H1 (cell line): ENCODE measurements at regions not wholly inside any gene's neighbourhood (a gene's known extent, or its start where the extent isn't known, plus 50 kb on each side); places are given as distances from the start of the nearest gene placed in this dataset.
"Not testable (repeated sequence)": the region's sequence is repeated elsewhere in the genome, so short reads cannot be mapped to it uniquely, and the experiment has no call there.

Experiments
- CTCF ChIA-PET: fragments of 300-600 bp; sonication (Branson Sonifier 250); formaldehyde crosslinking; loops from one replicate; lab custom pipeline; 2021; ENCODE audit not compliant: partially characterized antibody; lab: Charles Lee
- POLR2A ChIA-PET: fragments of 300-600 bp; sonication (Branson Sonifier 250); formaldehyde crosslinking; loops from one replicate; lab custom pipeline; 2021; ENCODE audit warnings: inconsistent platforms; ENCODE audit not compliant: partially characterized antibody; lab: Charles Lee
- DNase-seq, 2 experiments: peaks; one replicate each; pipeline versions ENCODE4 v3.0.0 to v3.0.0-alpha.2; 2010 to 2022; ENCODE audit warnings: low spot score in 2 of 2, low read depth in 1 of 2, mixed read lengths in 1 of 2
- FAIRE-seq: peaks from 2 replicates; lab custom pipeline; 2011; peaks lifted over from hg19 to GRCh38; lab: Jason Lieb, UNC
- H2AFZ ChIP-seq: 2 replicates; pipeline ENCODE4 v1.8.1; 2012; ENCODE audit warnings: low read length, inconsistent platforms
- H2AK5ac ChIP-seq: 2 replicates; pipeline ENCODE4 v1.6.1; 2013; ENCODE audit warnings: low read depth, low read length
- H2BK120ac ChIP-seq: replicated peaks from 2 replicates; pipeline ENCODE3; 2013; ENCODE audit warnings: low read depth, low read length, inconsistent platforms
- H2BK12ac ChIP-seq: 2 replicates; pipeline ENCODE4 v1.6.1; 2013; ENCODE audit warnings: low read depth, low read length
- H2BK15ac ChIP-seq: 2 replicates; pipeline ENCODE4 v1.6.1; 2013; ENCODE audit warnings: low read length
- H2BK20ac ChIP-seq: 2 replicates; pipeline ENCODE4 v1.6.1; 2013; ENCODE audit warnings: low read length
- H2BK5ac ChIP-seq: 2 replicates; pipeline ENCODE4 v1.6.1; 2013; ENCODE audit warnings: low read depth, low read length
- H3K14ac ChIP-seq: 2 replicates; pipeline ENCODE4 v1.6.1; 2013; ENCODE audit warnings: inconsistent platforms; ENCODE audit not compliant: insufficient read length
- H3K18ac ChIP-seq: 2 replicates; pipeline ENCODE4 v1.6.1; 2013; ENCODE audit warnings: low read length; ENCODE audit errors: extremely low read depth
- H3K23ac ChIP-seq: 2 replicates; pipeline ENCODE4 v1.6.1; 2013; ENCODE audit warnings: inconsistent platforms; ENCODE audit not compliant: insufficient read length
- H3K23me2 ChIP-seq: 2 replicates; pipeline ENCODE4 v1.6.1; 2013; ENCODE audit warnings: low read depth, low read length
- H3K27ac ChIP-seq: 2 replicates; pipeline ENCODE4 v1.6.1; 2011; ENCODE audit warnings: low read depth, low read length, inconsistent platforms
- H3K27me3 ChIP-seq, 4 experiments: replicated peaks in 1 of 4; 1 replicate in 1 of 4; 2 replicates in 3 of 4; pipeline versions ENCODE4 v1.6.1 to v1.8.1; 2011 to 2013; ENCODE audit warnings: low read length in 3 of 4, mild to moderate bottlenecking in 3 of 4, inconsistent platforms in 2 of 4, mixed read lengths in 2 of 4, moderate library complexity in 1 of 4; ENCODE audit not compliant: control insufficient read depth in 3 of 4, insufficient read depth in 3 of 4; ENCODE audit errors: extremely low read depth in 1 of 4
- H3K36me3 ChIP-seq, 4 experiments: 2 replicates each; pipeline versions ENCODE4 v1.6.1 to v1.8.1; 2011 to 2013; ENCODE audit warnings: mild to moderate bottlenecking in 4 of 4, low read length in 3 of 4, moderate library complexity in 2 of 4, control low read depth in 1 of 4, inconsistent platforms in 1 of 4; ENCODE audit not compliant: insufficient read depth in 4 of 4, control insufficient read depth in 2 of 4
- H3K4ac ChIP-seq: replicated peaks from 2 replicates; pipeline ENCODE3; 2013; ENCODE audit warnings: low read length, low read depth, mixed read lengths, inconsistent platforms; ENCODE audit not compliant: insufficient read length
- H3K4me1 ChIP-seq, 4 experiments: replicated peaks in 1 of 4; 1 replicate in 1 of 4; 2 replicates in 3 of 4; pipeline versions ENCODE4 v1.6.1 to v1.8.1; 2011 to 2013; ENCODE audit warnings: low read length in 3 of 4, inconsistent platforms in 2 of 4, mixed read lengths in 1 of 4; ENCODE audit not compliant: insufficient read depth in 4 of 4, control insufficient read depth in 3 of 4
- H3K4me2 ChIP-seq, 2 experiments: 2 replicates each; pipeline versions ENCODE4 v1.6.1 to v1.8.1; 2011 to 2013; ENCODE audit warnings: low read depth in 2 of 2, low read length in 2 of 2, control low read depth in 1 of 2, inconsistent platforms in 1 of 2, mild to moderate bottlenecking in 1 of 2; ENCODE audit not compliant: insufficient read depth in 1 of 2
- H3K4me3 ChIP-seq, 4 experiments: fragments of 200-600, 300-600 bp in 1 of 4; sonication (generic), shearing (Covaris generic), sonication (Bioruptor Twin) in 1 of 4; 2 replicates each; pipeline versions ENCODE4 v1.5.1 to v1.8.1; 2011 to 2016; ENCODE audit warnings: low read length in 4 of 4, low read depth in 3 of 4, control low read depth in 2 of 4, inconsistent platforms in 2 of 4, mild to moderate bottlenecking in 2 of 4, mixed read lengths in 1 of 4, moderate library complexity in 1 of 4; ENCODE audit not compliant: insufficient read depth in 2 of 4; ENCODE audit errors: extremely low read depth in 1 of 4
- H3K56ac ChIP-seq: replicated peaks from 2 replicates; pipeline ENCODE3; 2013; ENCODE audit warnings: low read depth, mild to moderate bottlenecking, mixed read lengths, low read length, inconsistent platforms; ENCODE audit not compliant: insufficient read length
- H3K79me1 ChIP-seq: 2 replicates; pipeline ENCODE4 v1.6.1; 2013; ENCODE audit warnings: low read depth, low read length, control low read depth
- H3K79me2 ChIP-seq, 2 experiments: 2 replicates each; pipeline versions ENCODE4 v1.6.1 to v1.8.1; 2012 to 2013; ENCODE audit warnings: low read length in 2 of 2, mild to moderate bottlenecking in 2 of 2, inconsistent platforms in 1 of 2; ENCODE audit not compliant: insufficient read depth in 2 of 2, control insufficient read depth in 1 of 2
- H3K9ac ChIP-seq, 4 experiments: replicated peaks in 1 of 4; 1 replicate in 1 of 4; 2 replicates in 3 of 4; pipeline versions ENCODE4 v1.6.1 to v1.8.1; 2011 to 2013; ENCODE audit warnings: low read depth in 3 of 4, low read length in 3 of 4, control low read depth in 2 of 4, mild to moderate bottlenecking in 2 of 4, moderate library complexity in 2 of 4, inconsistent platforms in 1 of 4; ENCODE audit errors: extremely low read depth in 1 of 4
- H3K9me3 ChIP-seq, 2 experiments: 2 replicates each; pipeline versions ENCODE4 v1.6.1 to v1.8.1; 2012 to 2013; ENCODE audit warnings: mild to moderate bottlenecking in 2 of 2, moderate library complexity in 2 of 2, control low read depth in 1 of 2, inconsistent platforms in 1 of 2, low read depth in 1 of 2, low read length in 1 of 2, mixed read lengths in 1 of 2; ENCODE audit not compliant: insufficient read depth in 2 of 2
- H4K20me1 ChIP-seq, 2 experiments: replicated peaks in 1 of 2; 2 replicates each; pipeline versions ENCODE3 to v1.8.1; 2011 to 2013; ENCODE audit warnings: inconsistent platforms in 2 of 2, low read length in 2 of 2, mild to moderate bottlenecking in 1 of 2; ENCODE audit not compliant: insufficient read depth in 2 of 2, control insufficient read depth in 1 of 2
- H4K5ac ChIP-seq: 2 replicates; pipeline ENCODE4 v1.6.1; 2013; ENCODE audit warnings: low read length, low read depth, mixed read lengths, inconsistent platforms; ENCODE audit not compliant: insufficient read length
- H4K8ac ChIP-seq: 2 replicates; pipeline ENCODE4 v1.8.0; 2013; ENCODE audit warnings: mild to moderate bottlenecking, moderate library complexity, low read length, inconsistent platforms; ENCODE audit not compliant: insufficient read depth; ENCODE audit errors: extremely low read depth
- H4K91ac ChIP-seq: replicated peaks from 2 replicates; pipeline ENCODE3; 2013; ENCODE audit warnings: low read length, mixed read lengths, inconsistent platforms; ENCODE audit not compliant: insufficient read length
- WGBS, 2 experiments: shearing (Covaris generic) in 1 of 2; methylation state at CpG; one replicate each; pipeline versions ENCODE4 v1.1.6 to v1.1.7; 2013 to 2015; ENCODE audit warnings: low lambda C conversion rate in 2 of 2, mixed read lengths in 2 of 2, inconsistent platforms in 1 of 2, low coverage in 1 of 2, missing lambda C conversion rate in 1 of 2; ENCODE audit not compliant: insufficient replicate concordance in 2 of 2, insufficient coverage in 1 of 2, insufficient read length in 1 of 2; ENCODE audit errors: extremely low coverage in 1 of 2, missing lambda C conversion rate in 1 of 2; 5-methylcytosine and 5-hydroxymethylcytosine counted together

- FAIRE-seq, H2AFZ ChIP-seq, H3K4me1 ChIP-seq, H3K36me3 ChIP-seq, H3K56ac ChIP-seq, CTCF ChIA-PET, H3K4me2 ChIP-seq, H3K4ac ChIP-seq, H3K23ac ChIP-seq, H2BK5ac ChIP-seq, H2AK5ac ChIP-seq, H3K27me3 ChIP-seq, H3K27ac ChIP-seq, H2BK20ac ChIP-seq, POLR2A ChIA-PET, H4K20me1 ChIP-seq, H3K9me3 ChIP-seq, H4K91ac ChIP-seq, H3K9ac ChIP-seq, H3K18ac ChIP-seq, H3K79me2 ChIP-seq, H3K4me3 ChIP-seq, H3K14ac ChIP-seq, H4K8ac ChIP-seq, H2BK15ac ChIP-seq, H3K79me1 ChIP-seq, H3K23me2 ChIP-seq, H4K5ac ChIP-seq, H2BK12ac ChIP-seq, H2BK120ac ChIP-seq, DNase-seq: not testable (repeated sequence)
- 88% methylated on average over 1 of the region's 3 CpGs; no CpG with 5 or more reads in 1 of the 2 experiments for WGBS, 2 experiments
Measured at GRCh38 chr4:189629733-189630132, 310.9 kb upstream of the FRG1 start.

GRCh38 chr4:189630913-189631567, 309.6 kb upstream of the FRG1 start:
- H3K27me3 ChIP-seq, H3K79me1 ChIP-seq, H2AFZ ChIP-seq, H2BK5ac ChIP-seq, H3K4ac ChIP-seq, H3K9ac ChIP-seq, FAIRE-seq, H2BK120ac ChIP-seq, H3K14ac ChIP-seq, H3K4me2 ChIP-seq, H3K56ac ChIP-seq, H3K23me2 ChIP-seq, H3K36me3 ChIP-seq, H4K20me1 ChIP-seq, H3K27ac ChIP-seq, H4K5ac ChIP-seq, H4K8ac ChIP-seq, CTCF ChIA-PET, H2BK20ac ChIP-seq, POLR2A ChIA-PET, H4K91ac ChIP-seq, DNase-seq, H3K23ac ChIP-seq, H3K79me2 ChIP-seq, H2BK15ac ChIP-seq, H3K18ac ChIP-seq, H3K4me3 ChIP-seq, H3K4me1 ChIP-seq, H3K9me3 ChIP-seq, H2BK12ac ChIP-seq, H2AK5ac ChIP-seq: not testable (repeated sequence)
- WGBS, 2 experiments, result 74% methylated on average over 6 of the region's 6 CpGs; no CpG with 5 or more reads in 1 of the 2 experiments
